HG03097 (cell line): ENCODE measurements at regions not wholly inside any gene's neighbourhood (a gene's known extent, or its start where the extent isn't known, plus 50 kb on each side); places are given as distances from the start of the nearest gene placed in this dataset.
"Not testable (repeated sequence)": the region's sequence is repeated elsewhere in the genome, so short reads cannot be mapped to it uniquely, and the experiment has no call there.

Experiments
- ATAC-seq: cut with Tn5 transposase; IDR thresholded peaks from one replicate; pipeline ENCODE4 v1.9.1; 2021; ENCODE audit not compliant: unreplicated experiment, low FRiP score

DNA sequence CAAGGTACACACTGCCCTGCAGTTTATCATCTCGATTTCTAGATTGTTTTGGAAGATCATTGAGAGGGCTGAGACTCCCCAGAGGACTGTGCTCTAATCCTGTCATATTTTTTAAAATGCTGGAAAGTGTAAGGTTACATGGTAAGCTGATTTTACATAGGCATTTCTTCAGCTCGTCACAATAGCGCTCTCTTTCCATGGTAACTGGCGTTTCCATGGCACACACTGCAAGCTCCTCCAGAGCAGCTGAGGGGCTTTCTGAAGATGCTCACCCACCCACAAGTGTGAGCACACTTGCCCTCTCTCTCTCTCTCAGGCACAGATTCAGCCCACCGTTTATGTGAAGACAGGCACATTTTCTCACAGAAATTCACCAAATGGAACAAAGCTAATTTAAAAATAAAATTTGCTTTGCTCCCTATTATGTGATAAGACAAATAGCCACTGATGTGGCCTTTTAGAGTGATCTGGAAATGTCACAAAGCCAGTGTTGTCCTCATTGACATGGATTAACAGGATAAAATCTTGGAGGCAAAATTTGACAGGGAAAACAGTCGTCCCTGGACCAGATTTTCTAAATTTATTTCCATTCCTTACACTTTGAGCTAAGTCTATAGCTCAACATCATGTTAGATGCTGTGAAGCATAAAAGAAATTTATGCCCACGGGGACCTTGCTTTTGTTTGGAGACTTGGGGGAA, 421.5 kb downstream of the RWDD3 start:
- no peak for ATAC-seq

DNA sequence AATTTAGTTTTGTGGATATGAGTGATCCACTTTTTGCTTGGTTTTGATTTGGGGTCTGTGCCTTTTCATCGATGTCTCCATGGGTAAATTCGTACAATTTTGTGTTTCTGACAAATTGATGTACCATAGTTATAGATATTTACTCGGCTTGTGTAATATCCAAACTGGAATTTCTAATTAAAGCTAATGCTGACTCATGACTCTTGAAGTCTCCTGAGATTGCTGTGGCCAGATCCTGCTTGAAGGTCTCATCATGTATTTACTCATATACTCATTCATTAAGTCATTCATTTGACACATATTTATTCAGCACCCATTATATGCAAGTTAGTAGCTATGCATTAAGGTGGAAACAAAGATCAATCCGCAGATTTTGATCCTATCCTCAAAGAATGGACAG, 423.2 kb downstream of the RWDD3 start:
- no peak for ATAC-seq

DNA sequence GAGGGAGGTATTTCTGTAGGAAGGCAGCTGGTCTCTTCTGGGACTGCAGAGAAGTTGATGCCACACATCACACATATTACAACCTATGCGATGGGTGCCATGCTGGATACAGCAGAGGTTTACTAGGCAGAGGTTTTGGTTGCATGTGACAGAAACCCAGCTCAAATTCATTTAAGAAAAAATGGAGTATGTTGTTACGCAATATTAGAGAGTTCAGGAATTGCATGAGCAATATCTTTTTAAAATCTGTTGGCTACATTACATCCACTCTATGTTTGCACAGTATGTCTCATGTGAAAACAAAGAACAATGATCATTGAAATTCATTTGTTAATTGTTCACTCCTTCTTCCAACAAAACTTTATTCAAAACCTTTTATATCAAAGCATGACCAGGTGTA, 425.2 kb downstream of the RWDD3 start:
- no peak for ATAC-seq

DNA sequence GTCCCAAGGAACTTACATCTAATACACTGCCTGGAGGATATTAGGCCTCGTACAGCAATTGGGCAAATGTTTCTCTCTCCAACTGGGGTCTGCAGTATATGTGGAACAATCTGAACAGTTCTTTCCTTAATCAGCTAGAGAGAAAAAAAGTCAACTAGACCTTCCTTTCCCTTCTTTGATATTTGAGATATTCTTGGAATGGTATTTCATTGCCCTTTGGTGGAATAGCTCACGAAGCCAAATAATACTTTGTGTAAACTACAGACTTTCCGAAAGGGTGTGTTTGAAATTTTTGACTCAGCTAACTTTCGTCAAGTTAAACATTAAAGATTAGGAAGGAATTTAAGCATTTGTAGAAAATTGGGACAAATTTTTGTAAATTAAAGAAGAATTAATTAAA, 425.6 kb downstream of the RWDD3 start:
- no peak for ATAC-seq

DNA sequence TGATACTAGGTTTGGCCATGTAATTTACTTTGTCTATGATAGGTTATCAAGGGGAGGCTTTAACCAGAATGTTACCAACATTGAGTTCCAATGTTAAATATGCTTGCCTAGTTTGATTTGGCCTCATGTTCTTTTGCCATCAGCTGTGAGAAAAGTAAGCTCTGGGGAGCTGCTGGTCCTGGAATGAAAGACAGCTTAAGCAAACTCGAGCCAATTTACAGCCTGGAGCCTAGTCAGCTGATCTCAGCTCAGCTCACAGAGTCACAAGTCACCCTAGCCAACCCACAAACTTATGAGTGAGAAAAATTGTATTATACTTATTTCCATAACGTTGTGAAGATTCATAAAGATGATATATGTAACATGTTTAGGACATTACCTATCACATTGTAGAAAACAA, 426.7 kb downstream of the RWDD3 start:
- no peak for ATAC-seq

DNA sequence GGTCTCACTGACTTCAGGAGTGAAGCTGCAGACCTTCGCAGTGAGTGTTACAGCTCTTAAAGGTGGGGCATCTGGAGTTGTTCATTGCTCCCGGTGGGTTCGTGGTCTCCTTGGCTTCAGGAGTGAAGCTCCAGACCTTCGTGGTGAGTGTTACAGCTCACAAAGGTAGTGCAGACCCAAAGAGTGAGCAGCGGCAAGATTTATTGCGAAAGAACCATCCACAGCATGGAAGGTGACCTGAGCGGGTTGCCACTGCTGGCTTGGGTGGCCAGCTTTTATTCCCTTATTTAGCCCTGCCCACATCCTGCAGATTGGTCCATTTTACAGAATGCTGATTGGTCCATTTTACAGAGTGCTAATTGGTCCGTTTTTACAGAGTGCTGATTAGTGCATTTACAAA, 429.5 kb downstream of the RWDD3 start:
- not testable (repeated sequence) for ATAC-seq

DNA sequence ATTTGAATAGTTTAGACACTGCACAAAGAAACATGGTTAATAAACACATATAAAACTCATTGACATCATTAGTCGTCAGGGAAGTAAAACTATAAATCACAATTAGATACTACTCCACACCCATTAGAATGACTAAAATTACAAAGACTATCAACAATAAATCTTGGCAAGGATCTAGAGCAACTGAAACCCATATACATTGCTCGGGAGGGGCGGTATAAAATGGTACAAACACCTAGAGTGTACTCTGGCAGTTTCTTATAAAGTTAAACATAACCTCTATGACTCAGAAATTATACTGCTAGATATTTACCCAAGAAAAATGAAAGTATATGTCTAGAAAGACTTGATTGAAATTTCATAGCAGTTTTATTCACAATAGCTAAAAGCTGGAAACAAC, 434.2 kb downstream of the RWDD3 start:
- no peak for ATAC-seq

DNA sequence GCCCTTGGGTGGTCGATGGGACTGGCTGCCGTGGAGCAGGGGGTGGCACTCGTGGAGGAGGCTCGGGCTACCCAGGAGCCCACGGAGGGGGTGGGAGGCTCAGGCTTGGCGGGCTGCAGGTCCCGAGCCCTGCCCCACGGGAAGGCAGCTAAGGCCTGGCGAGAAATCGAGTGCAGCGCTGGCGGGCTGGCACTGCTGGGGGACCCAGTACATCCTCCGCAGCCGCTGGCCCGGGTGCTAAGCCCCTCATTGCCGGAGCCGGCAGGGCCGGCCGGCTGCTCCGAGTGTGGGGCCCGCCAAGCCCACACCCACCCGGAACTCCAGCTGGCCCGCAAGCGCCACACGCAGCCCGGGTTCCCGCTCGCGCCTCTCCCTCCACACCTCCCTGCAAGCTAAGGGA, 435.6 kb downstream of the RWDD3 start:
- not testable (repeated sequence) for ATAC-seq

DNA sequence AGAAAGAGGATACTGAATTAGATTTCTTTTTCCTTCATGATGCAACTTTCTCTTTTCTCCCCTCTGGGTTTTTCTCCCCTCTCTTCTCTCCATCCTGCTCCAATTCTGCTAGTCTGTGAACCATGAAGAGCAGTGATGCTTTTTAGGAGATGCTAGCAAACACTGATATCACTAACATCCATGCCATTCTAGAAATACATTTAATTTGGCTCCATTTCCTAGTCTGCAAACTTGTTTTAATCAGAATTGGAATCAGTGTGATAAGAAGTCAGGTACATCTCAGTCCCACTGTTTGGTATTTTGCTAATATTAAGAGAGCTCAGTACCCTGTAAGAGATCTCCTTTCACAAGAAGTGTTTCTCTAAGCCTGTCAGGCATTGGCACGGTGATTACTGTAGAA, 437.1 kb downstream of the RWDD3 start:
- ATAC-seq = no peak

DNA sequence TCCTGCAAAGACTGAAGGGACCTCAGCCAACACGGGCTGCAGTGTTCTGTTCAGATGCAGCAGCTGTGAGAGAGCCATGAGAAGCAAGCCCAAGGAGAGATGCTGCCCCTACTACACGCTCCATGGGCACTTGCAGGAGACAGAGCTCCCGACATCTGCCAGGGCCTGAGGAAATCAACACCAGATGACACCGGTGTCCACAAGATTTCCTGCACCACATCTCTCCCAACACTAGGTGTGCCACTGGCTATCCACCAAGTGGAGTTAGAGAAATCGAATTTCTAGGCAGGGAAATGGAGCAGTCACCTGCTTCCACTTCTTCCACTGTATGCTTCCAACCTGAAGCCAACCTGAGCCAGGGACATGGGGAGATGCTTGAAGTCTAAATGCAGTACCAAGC, 445.3 kb downstream of the RWDD3 start:
- ATAC-seq = no peak

DNA sequence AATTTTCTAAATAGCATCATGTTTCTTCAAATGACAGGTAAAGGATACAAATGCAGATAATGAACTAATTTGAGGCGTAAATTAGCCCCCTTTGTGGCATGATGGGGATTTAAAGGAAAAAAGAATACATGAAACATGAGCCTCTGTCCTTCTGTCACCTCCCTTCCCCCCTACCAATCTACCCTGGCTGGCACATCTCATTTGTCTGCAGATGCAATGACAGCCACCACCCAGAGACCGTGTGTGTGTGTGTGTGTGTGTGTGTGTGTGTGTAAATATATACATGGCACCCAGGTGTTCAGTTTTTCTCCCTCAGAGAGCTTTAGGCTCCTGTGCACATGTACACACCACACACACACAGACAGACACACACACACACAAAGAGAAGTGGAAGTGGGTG, 451.1 kb downstream of the RWDD3 start:
- no peak for ATAC-seq

DNA sequence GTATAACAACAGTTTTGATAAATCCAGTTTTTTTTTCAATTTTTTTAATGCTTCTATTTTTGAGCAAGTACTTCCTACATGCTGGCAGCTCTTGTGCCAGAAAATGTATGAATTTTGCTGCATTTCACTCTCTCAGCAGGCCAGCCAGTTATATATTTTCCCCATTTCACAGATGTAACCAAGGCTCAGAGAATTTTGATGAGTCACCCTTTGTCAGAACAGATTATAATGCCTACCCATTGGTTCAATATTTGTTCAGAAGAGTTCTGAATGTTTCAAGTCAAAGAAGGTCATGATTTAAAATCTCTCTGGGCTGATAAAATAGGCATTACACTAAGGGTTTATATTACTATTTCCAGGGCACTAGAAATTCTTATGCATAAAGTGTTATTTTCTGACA, 452.2 kb downstream of the RWDD3 start:
- no peak for ATAC-seq

DNA sequence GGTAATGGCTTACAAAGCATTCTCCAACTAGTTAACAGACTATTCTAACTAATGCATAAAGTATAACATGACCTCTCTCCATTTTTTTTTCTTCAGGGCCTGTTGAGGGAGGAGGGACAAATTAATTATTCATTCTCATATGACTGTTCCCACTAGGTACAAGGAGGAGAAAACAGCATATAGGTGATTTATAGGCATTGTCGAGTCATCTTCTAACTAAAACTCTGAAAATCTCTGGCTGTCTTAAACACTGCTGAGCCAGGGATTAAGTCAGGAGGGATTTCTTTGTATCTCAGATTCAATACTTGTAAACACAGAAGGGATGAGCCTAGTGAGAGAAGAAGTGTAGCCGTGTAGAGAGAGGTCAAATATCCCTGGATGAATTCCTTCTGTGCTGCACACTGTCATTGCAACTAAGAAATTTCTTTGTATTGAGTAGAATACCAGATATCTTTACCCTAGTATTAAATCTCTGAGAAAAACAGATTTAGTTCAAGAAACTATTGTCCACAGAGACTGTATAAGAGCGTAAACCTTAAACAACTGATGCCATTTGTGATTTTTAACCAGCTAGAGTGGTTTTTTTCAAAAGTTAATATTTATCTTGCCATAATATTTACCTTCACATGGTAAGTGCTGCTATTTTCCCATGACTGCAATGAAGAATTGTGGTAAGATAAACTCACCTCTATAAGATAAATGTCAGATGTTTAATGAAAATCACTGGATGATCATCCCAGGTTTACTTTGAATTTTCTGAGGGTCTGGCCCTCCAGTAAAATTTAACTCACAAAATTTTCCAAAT, 465.3 kb downstream of the RWDD3 start:
- no peak for ATAC-seq

DNA sequence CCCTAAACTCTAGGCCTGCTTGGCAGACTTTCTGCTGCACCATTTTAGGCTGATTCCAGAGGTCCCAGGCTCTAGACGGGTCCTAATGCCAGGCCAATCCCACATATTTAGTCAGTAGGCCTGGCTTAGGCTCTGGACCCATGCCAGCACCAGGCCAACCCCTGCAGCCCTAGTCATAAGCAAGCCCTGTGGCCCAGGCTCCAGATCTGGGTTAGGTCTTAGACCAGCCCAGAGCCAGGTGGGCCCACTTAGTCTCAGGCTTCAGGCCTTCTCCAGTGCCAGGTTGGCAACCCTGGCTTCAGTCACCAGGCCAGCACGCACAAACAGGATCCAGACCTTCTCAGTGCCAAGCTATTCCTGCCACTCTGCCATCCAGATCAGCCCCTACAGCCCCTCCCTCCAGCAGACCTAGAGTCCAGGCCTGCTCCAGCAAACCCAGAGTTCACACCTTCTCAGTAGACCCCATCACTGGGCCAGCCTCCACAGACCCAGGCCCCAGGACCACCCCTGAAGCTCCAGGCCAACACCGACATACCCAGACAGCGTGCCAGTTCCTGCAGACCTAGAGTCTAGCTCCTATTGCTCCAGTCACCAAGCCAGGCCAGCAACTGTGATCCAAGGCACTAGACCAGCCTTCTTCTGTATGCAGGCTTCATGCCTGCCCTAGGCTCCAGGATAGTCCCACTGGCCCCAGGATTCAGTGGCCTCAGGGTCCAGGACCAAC, 467.6 kb downstream of the RWDD3 start:
- ATAC-seq = no peak

DNA sequence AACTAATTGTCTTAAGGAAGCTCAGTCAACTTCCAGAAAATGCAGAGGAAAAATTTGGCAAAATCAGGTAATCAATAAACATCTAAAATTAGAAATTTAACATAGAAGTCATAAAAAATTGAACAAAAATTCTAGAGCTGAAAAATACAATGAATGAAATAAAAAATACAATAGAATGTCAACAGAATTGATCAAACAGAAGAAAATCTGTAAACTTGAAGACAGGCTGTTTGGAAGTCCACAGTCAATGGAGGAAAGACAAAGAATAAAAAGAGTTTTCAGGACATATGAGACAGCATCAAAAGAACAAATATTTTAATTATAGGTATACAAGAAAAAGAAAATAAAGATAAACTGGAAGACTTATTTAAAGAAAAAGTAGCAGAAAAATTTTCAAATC, 469.0 kb downstream of the RWDD3 start:
- ATAC-seq = no peak

DNA sequence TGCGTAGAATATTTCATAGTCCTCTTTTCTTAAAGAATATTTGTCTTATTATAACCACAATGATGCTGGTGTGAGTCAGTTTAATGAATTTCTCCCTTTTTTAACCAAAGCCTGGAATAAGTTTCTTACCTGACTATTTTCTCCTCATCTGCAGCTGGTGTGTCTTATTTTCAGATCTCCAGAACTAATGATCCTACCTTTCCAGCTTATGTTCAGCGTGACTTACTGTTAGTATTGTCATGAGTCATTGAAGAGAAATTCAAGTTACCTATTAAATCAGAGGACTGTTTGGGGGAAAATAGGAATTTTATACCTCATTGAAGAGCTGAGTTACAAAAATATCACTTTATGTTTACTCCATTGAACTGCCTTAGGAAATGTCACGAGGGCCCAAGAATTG, 482.1 kb downstream of the RWDD3 start:
- no peak for ATAC-seq

DNA sequence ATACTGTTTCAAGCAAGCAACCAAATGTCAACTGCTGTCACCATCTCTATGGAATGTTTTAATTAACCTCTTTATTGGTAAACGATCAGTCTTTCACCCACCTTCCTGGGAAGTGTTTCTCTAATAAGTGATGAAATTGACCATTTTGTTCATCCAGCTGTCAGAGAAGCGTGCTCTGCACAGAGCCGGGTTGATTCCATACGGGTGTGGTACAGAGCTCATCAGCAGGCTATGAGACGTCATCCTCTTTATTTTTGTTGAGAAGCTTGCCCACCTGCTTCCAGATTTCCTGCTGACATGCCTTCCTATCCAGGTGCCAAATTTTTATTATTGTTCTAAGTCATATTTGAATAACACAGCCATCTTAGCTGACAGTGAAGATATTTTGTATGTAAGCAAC, 482.5 kb downstream of the RWDD3 start:
- no peak for ATAC-seq

DNA sequence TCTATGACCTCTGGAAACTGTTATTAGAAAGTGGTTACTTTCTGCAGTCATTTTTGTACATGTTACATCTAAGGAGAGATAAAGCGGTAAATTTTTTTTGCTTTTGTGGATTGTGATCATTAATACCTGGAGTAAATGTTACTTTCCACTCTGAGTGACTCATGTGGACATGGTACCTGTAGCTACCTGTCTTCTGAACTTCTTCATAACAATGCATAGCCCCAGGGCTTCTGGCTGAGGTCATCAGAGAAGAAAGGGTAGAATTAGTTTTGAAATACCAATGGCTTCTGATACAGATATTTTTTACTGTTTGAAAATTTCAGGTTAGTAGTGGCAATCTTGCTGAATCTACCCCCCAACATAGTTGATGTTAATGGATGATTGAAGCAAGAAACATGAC, 489.3 kb downstream of the RWDD3 start:
- ATAC-seq = no peak

DNA sequence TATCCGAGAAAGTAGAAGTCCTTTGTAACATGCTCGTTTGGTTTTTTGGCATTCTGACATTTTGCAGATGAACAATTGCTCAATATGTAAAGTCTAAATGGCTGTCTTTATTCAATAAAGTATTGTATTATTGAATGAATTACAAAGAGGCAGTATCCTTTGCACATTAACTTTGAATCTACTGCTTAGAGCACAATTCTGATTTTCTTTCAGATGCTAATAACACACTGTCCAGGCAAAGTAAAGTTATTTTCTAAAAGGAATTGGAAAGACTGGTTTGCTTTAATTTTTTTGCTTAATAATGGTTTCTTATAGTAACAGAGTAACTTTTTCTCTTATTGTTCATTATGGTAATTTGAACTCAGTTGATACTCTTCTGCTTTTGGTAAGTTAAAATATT, 494.8 kb downstream of the RWDD3 start:
- no peak for ATAC-seq

DNA sequence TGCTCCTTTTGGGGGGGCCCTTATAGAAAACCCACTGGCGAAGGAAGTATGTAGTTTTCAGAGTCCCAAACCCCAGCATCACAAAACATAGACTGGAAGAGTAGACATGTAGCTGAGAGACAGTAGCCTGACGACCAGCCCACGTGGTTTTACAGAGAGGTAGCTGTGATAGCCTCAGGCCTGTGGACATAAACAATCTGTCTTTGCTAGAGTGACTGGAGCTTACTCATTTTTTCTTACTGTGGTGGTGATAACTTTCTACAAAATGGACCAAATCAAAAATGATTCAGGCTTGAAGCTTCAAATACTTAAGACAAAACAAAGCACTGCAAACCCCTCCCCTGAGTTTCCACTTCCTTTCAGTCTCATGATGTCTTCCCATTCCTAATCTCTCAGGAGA, 497.0 kb downstream of the RWDD3 start:
- no peak for ATAC-seq

DNA sequence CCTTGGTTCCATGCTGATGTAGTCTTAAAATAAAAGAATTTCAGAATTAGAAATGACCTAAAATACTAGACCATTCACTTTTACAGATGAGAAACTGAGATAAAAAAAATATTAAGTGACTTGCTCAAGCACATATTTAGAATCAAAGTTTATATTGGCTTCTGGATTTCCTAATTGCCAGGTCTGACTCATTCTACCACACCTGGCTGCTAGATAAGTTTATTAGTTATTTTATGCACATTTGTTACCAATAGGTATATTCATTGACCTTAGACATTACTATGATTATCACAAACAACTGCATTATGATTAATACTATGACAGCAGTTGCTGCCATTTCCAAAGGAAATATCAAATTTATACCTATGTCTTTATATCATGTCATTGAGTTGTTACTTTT, 497.5 kb downstream of the RWDD3 start:
- ATAC-seq = no peak

DNA sequence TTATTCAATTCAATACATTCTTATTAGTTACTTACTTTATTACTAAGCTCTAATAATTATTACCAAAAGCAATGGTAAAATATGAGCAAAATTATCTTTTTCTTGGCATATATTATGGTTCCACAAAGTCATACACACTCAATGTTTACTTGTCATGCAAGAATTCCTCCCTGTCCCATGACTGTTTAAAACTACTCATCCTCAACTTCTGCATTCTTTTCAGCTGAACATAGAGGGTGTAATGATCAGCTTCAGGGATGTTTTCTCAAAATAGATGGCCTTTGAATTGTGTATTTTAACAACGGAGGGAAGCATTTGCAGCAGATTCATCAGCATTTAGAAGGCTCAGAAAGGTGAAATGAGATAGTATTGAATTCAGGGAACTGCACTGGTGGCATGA, 499.0 kb downstream of the RWDD3 start:
- ATAC-seq = no peak
